ENCODE measurements at regions not wholly inside any gene's neighbourhood (a gene's known extent, or its start where the extent isn't known, plus 50 kb on each side); places are given as distances from the start of the nearest gene placed in this dataset.
A peak's percentile ranks its signal among the peaks of the same experiment; 100 is the strongest.

- no peak for ATAC-seq
- intact Hi-C loops (cut with DNase I): no loop called here
- no peak for DNase-seq
Observed at GRCh38 chrX:124506066-124506465, 159.7 kb downstream of the SH2D1A start.

DNA sequence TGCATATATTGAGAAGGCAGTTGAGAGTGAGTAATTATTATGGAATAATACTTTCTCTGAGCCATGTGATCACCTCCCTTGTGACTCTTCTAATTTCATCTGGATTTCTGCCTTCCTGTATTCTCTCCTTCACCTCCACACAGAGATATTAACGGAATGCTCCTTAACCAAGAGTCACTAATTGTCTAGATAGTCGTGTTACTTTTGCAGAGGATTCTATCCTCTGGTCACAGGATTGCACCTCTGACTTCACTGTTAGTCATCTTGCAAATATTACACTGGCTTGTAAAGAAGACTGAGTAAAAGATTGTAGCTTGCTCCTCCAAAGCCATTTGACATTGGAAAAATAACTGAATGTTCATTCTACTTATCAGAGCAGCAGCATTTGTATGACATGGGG, 160.9 kb downstream of the SH2D1A start:
- no peak for ATAC-seq
- intact Hi-C loops (cut with DNase I): no loop called here
- DNase-seq: no peak

DNA sequence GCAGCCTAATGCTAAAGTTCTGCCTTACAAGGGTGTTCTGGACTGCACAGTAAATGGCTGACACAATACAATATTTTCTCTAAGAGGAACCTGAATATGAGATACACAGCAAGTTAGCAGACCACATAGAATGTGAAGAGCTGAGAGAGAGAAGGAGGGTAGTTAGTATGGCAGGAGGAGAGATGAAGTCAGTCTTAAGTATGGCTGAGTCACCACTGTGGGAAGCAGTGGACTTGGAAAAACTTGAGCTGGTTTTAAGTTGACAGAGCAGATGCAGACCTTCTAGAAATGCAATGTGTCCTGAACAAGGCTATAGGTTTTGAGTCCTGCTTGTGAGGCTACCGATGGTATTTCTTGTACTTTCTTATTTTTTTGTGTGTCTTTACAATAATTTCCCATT, 172.5 kb downstream of the SH2D1A start:
- no peak for ATAC-seq
- intact Hi-C loops (cut with DNase I): no loop called here
- DNase-seq: no peak

GRCh38 chrX:124524852-124525251, 178.5 kb downstream of the SH2D1A start:
- intact Hi-C loops (cut with DNase I): no loop called here
- no peak for DNase-seq

DNA sequence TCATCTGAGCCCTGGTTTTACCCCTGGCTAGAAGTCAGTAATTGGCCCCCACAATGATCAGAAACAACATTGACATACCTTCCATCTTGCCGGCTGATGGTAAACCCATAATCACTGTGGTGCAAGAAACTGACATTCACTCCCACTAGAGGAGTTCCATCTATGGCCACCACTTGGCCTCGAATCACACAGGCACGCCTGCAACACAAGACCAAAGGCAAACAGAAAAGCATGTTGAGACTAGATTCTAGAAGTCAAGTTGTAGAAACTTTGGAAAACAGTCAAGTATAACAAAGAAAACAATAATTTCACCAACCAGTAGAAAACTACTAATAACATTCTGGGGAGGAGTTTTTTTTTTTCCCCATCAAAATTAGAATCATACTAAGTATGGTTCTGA, 183.4 kb downstream of the SH2D1A start:
- intact Hi-C loops (cut with DNase I): no loop called here
- ATAC-seq: no peak

More at GRCh38 chrX:124524852-124525251, 178.5 kb downstream of the SH2D1A start:
- no peak for ATAC-seq

DNA sequence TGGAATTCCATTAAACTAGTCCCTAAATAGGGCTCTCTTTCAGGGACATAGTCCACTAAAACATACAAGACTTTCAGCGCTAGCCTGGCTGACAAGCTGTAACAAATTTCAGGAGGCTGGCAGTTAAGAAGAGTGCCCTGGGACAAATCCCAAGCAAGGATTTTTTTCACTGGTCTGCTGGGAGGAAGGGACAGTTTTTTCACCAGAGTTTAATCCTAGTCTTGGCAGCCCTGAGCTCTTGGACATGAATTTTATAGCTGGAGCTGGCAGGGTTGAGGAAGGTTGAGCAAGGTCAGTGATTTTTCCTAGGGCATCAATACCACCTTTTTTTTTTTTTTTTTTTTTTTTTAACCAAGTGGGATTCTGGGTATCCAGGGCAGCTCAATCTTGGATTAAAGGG, 184.4 kb downstream of the SH2D1A start:
- intact Hi-C loops (cut with DNase I): no loop called here
- ATAC-seq: peak in 1 of 2 donors; percentile 77

More for the DNA sequence above, 183.4 kb downstream of the SH2D1A start:
- DNase-seq: no peak

GRCh38 chrX:124534536-124534935, 188.2 kb downstream of the SH2D1A start:
- intact Hi-C loops (cut with DNase I): no loop called here
- no peak for ATAC-seq
- DNase-seq: no peak

More for the DNA sequence above, 184.4 kb downstream of the SH2D1A start:
- no peak for DNase-seq

DNA sequence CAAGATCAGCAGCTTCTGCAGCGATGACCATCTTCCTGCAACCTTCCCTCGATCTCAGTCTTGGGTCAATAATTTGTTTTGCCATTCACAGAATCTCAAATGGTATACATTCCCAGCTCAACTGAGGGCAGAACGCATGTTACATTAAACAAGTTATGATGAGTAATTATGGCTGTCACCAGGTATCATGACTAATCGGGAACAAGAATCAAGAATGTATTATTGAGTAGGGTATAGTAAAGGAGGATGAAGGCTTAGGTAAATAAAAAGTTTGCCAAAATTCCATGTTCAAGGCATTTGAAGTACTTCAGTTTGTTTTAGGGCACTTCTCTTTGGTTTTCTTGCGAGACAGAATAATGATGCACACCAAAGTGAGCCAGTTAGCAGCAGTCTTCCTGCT, 194.1 kb downstream of the SH2D1A start:
- no peak for DNase-seq
- no peak for ATAC-seq
- intact Hi-C loops (cut with DNase I): no loop called here

GRCh38 chrX:124548571-124548970, 202.2 kb downstream of the SH2D1A start:
- ATAC-seq: no peak
- intact Hi-C loops (cut with DNase I): no loop called here
- no peak for DNase-seq

GRCh38 chrX:124555036-124555595, 208.8 kb downstream of the SH2D1A start:
- DNase-seq: no peak
- no peak for ATAC-seq
- intact Hi-C loops (cut with DNase I): no loop called here

- DNase-seq (no peak), ATAC-seq (no peak)
- intact Hi-C loops (cut with DNase I): no loop called here
Observed at GRCh38 chrX:124557976-124558375, 211.6 kb downstream of the SH2D1A start.

GRCh38 chrX:124573468-124573867, 227.1 kb downstream of the SH2D1A start:
- DNase-seq: no peak
- no peak for ATAC-seq
- intact Hi-C loops (cut with DNase I): no loop called here

DNA sequence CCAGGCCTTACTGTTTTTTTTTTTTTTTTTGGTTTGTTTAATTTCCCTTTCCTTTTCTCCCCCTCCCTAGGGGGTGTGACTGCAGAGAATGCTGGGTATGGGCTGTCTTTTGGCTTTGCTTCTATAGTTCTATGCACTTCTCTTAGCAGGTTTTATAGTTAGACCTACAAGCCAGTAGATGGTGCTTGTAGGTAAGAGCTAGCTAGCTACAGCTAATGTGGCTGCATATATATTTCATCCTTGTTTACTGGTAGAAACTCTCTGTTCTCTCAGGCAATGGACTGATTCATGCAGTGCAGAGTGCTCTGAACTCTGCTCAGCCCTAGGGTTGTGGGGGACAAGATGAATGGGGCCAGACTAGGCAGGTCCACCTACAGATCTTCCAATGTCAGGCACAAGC, 246.4 kb downstream of the SH2D1A start:
- intact Hi-C loops (cut with DNase I): no loop called here
- DNase-seq: no peak
- no peak for ATAC-seq

- ATAC-seq: peak in 1 of 2 donors; percentile 72
Observed at GRCh38 chrX:124594017-124594651, 247.8 kb downstream of the SH2D1A start.

DNA sequence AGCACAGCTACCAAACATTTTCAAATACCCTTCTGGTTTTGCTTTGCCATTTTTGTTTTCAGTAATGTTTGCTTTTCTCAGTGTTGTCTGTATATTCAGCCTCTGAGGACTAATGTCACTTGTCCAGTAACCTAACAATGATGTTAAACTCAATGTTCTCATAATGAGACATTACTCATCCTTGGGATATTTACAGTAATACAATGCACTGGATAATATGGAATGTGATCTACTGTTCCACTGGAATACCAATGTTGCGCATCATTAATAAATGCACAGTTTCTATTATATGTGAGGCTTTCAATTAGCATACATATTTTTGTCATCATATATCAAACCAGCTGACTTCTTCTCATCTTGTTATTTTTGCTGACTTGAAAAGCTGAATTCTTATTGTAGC, 259.1 kb downstream of the SH2D1A start:
- no peak for DNase-seq
- intact Hi-C loops (cut with DNase I): no loop called here
- no peak for ATAC-seq

More at GRCh38 chrX:124594017-124594651, 247.8 kb downstream of the SH2D1A start:
- intact Hi-C loops (cut with DNase I): no loop called here
- no peak for DNase-seq

GRCh38 chrX:124606724-124607123, 260.4 kb downstream of the SH2D1A start:
- intact Hi-C loops (cut with DNase I): no loop called here
- ATAC-seq (no peak), DNase-seq (no peak)

DNA sequence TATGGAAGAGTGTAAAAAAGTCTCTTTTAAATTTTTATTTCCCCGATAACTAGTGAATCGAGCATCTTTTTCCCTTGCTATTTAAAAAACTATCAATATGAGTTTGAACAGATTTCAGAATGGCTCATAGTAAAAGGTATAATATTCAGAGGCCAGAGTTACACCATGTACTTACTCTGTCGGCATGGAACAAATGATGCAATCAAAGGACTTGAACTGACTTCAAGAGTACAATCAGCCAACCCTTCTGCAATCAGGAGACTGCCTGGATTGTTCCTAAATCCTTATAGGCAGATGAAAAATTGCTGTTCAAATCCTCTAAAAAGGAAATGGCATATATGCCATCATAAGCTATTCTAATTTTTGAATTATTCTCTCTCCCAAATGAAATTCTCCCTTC, 273.3 kb downstream of the SH2D1A start:
- intact Hi-C loops (cut with DNase I): no loop called here
- no peak for ATAC-seq
- no peak for DNase-seq

DNA sequence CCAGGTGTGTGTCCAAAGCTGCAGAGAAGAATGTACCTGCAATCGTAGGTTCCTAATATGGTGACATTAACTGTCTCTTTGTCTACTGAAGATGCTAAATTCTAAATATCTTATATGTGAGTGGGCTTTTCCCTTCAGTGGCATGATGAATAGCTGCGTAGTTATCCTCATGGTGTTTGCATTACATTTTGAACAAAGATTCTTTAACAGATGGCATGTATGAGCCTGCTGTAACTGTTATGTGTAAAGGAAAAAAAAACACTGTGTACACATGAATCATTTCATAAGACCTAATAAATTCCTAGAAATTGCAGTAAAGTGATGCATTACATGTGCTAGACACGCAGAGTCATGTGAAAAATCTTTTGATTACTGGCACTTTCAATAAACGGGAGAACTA, 288.0 kb downstream of the SH2D1A start:
- ATAC-seq: no peak
- intact Hi-C loops (cut with DNase I): no loop called here
- DNase-seq: no peak

GRCh38 chrX:124641737-124642491, 295.6 kb downstream of the SH2D1A start:
- no peak for DNase-seq
- intact Hi-C loops (cut with DNase I): no loop called here
- no peak for ATAC-seq

- intact Hi-C loops (cut with DNase I): no loop called here
- DNase-seq (no peak), ATAC-seq (no peak)
Observed at GRCh38 chrX:124646403-124646802, 300.0 kb downstream of the SH2D1A start.

- ATAC-seq (no peak), DNase-seq (no peak)
- intact Hi-C loops (cut with DNase I): no loop called here
Observed at GRCh38 chrX:124651031-124651430, 304.7 kb downstream of the SH2D1A start.
